ENCODE measurements at regions not wholly inside any gene's neighbourhood (a gene's known extent, or its start where the extent isn't known, plus 50 kb on each side); places are given as distances from the start of the nearest gene placed in this dataset. TPM values are rescaled to one million over a fixed set of nuclear protein-coding genes. Genes with fewer than 3 reads are reported as not detected.

DNA sequence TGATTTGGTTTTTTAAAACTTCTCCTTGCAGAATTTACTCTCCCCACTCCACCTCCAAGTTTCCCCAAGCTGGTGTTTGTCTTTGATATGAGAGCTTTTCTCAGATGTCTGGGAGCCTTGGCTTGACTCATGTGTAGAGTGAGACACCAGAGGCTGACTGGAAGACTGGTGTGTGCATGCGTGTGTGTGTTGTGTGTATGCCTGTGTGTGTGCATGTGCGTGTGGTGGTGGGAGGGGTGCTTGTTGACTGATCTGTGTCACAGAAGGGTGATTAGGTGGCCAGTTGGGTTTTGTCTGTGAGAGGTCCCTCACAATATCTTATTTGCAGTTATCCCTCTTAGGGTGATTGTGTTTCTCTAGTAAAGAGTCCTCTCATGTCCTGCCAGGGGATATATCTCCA is 50.5 kb upstream of the HPCAL1 start:
- Histone ChIP-seq H2AFZ (ENCODE audit: low read depth, low read length, poor library complexity, severe bottlenecking) (no peak overlapping the region), H3K4me2 (ENCODE audit: low read length) (no peak overlapping the region), H3K36me3 (ENCODE audit: control insufficient read depth in 1 of 2, insufficient read depth in 2 of 2, low read length in 2 of 2) (no peaks in the 10 kb centered on the region), H3K27me3 (ENCODE audit: insufficient read depth, low read length) (no peaks in the 10 kb centered on the region), H3K9me3 (ENCODE audit: control insufficient read depth in 1 of 2, insufficient read depth in 1 of 2, low read depth in 1 of 2, low read length in 2 of 2) (peaks cover 6 to 10% of the 10 kb centered on the region in 2 experiments; a peak in 2 of 4 replicates), H3K4me1 (ENCODE audit: control insufficient read depth in 1 of 2, insufficient read depth in 2 of 2, low read length in 2 of 2) (peaks cover 5 to 25% of the 10 kb centered on the region in 2 experiments; a peak in 3 of 4 replicates), H3K9me2 (ENCODE audit: insufficient read depth) (no peaks in the 10 kb centered on the region), H3K4me3 (replicated peaks in 1 of 2; ENCODE audit: low read depth in 1 of 2, low read length in 2 of 2) (no peak overlapping the region), H3K27ac (ENCODE audit: low read depth, low read length) (no peak overlapping the region), H3K9ac (ENCODE audit: low read length) (no peak overlapping the region), H4K20me1 (ENCODE audit: insufficient read depth) (no peaks in the 10 kb centered on the region), H3K79me2 (ENCODE audit: insufficient read depth, low read length) (no peaks in the 10 kb centered on the region)
- ChIA-PET CTCF (no interaction called here), RAD21 (ENCODE audit: low non-redundant PET in 1 of 2, low total read pairs in 2 of 2, uncharacterized antibody in 2 of 2, unreplicated experiment in 2 of 2) (interaction anchor here in 1 of 2 experiments (0.7 kb wide), 1 partner anchor 110 kb away, joined by 3 read pairs; no protein-coding TSS in a partner anchor), POLR2A (no interaction called here)
- ATAC-seq (no peak), DNase-seq (ENCODE audit: low read depth, low spot score) (no peak)
- TF ChIP-seq ZNF274 (IDR thresholded peaks at IDR 0.05; ENCODE audit: low read depth, low read length) (no peak), REST (IDR thresholded peaks at IDR 0.05; ENCODE audit: low read depth) (no peak), SP1 (IDR thresholded peaks at IDR 0.05; ENCODE audit: low read depth) (no peak)
- intact Hi-C loops (cut with micrococcal nuclease): no loop called here
- no TSS peak for BruUV-seq (replicated peaks)

GRCh38 chr2:10252661-10253060 is 50.0 kb upstream of the HPCAL1 start:
- BruUV-seq (replicated peaks): no TSS peak
- Histone ChIP-seq H3K36me3 (ENCODE audit: control insufficient read depth in 1 of 2, insufficient read depth in 2 of 2, low read length in 2 of 2) (no peaks in the 10 kb centered on the region), H2AFZ (ENCODE audit: low read depth, low read length, poor library complexity, severe bottlenecking) (no peak overlapping the region), H3K9ac (ENCODE audit: low read length) (no peak overlapping the region), H3K27ac (ENCODE audit: low read depth, low read length) (no peak overlapping the region), H4K20me1 (ENCODE audit: insufficient read depth) (no peaks in the 10 kb centered on the region), H3K79me2 (ENCODE audit: insufficient read depth, low read length) (no peaks in the 10 kb centered on the region), H3K9me3 (ENCODE audit: control insufficient read depth in 1 of 2, insufficient read depth in 1 of 2, low read depth in 1 of 2, low read length in 2 of 2) (peaks cover 6 to 10% of the 10 kb centered on the region in 2 experiments; a peak in 2 of 4 replicates), H3K4me1 (ENCODE audit: control insufficient read depth in 1 of 2, insufficient read depth in 2 of 2, low read length in 2 of 2) (peaks cover 5 to 25% of the 10 kb centered on the region in 2 experiments; a peak in 3 of 4 replicates), H3K4me2 (ENCODE audit: low read length) (no peak overlapping the region), H3K4me3 (replicated peaks in 1 of 2; ENCODE audit: low read depth in 1 of 2, low read length in 2 of 2) (no peak overlapping the region), H3K9me2 (ENCODE audit: insufficient read depth) (no peaks in the 10 kb centered on the region), H3K27me3 (ENCODE audit: insufficient read depth, low read length) (no peaks in the 10 kb centered on the region)
- no peak for DNase-seq (ENCODE audit: low read depth, low spot score)
- intact Hi-C loops (cut with micrococcal nuclease): no loop called here
- POLR2A ChIA-PET: no interaction called here
- no peak for ATAC-seq
- RAD21 ChIA-PET (ENCODE audit: low non-redundant PET in 1 of 2, low total read pairs in 2 of 2, uncharacterized antibody in 2 of 2, unreplicated experiment in 2 of 2): no interaction called here
- CTCF ChIA-PET: no interaction called here
- TF ChIP-seq, protein P1, sequence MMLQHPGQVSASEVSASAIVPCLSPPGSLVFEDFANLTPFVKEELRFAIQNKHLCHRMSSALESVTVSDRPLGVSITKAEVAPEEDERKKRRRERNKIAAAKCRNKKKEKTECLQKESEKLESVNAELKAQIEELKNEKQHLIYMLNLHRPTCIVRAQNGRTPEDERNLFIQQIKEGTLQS (IDR thresholded peaks at IDR 0.05): no peak
- TF ChIP-seq EZH2 (IDR thresholded peaks at IDR 0.05) (no peak), EGR1 (IDR thresholded peaks at IDR 0.05; ENCODE audit: low read depth) (no peak)

Small RNA genes lying in the stretch of these regions (microRNA-seq; reads per million reads assigned to microRNA genes)
- gene MIR4261 (ENCODE audit: borderline number of aligned reads): not detected
